Colonic mucosa (tissue), 4 donors: ENCODE measurements at regions not wholly inside any gene's neighbourhood (a gene's known extent, or its start where the extent isn't known, plus 50 kb on each side); places are given as distances from the start of the nearest gene placed in this dataset.
"Not testable (repeated sequence)": the region's sequence is repeated elsewhere in the genome, so short reads cannot be mapped to it uniquely, and the experiment has no call there.

ENCODE experiments used
- DNase-seq: peaks from one replicate; pipeline ENCODE4 v3.0.0-alpha.2; 2020
- H3K27ac ChIP-seq: fragments of 200-600 bp; one replicate; pipeline ENCODE4 v1.8.0; 2021
- H3K27me3 ChIP-seq: fragments of 200-600 bp; one replicate; pipeline ENCODE4 v1.8.0; 2021
- H3K36me3 ChIP-seq: fragments of 200-600 bp; one replicate; pipeline ENCODE4 v1.8.0; 2021
- H3K4me1 ChIP-seq: fragments of 200-600 bp; one replicate; pipeline ENCODE4 v1.8.0; 2021; ENCODE audit warnings: mild to moderate bottlenecking
- H3K4me3 ChIP-seq: fragments of 200-600 bp; one replicate; pipeline ENCODE4 v1.8.0; 2021
- H3K9ac ChIP-seq, 2 donors: one replicate each; pipeline ENCODE4 v1.7.0; 2013; ENCODE audit warnings: control low read depth in 2 of 2, low read depth in 2 of 2, low read length in 2 of 2
- H3K9me3 ChIP-seq: fragments of 200-600 bp; one replicate; pipeline ENCODE4 v1.8.0; 2021
- intact Hi-C: fragments of 100-400 bp; cut with DNase I; formaldehyde crosslinking; loops from one replicate; pipeline ENCODE4 v1.14.1; 2022
- TF ChIP-seq, protein P1 (sequence below): fragments of 200-600 bp; IDR thresholded peaks from one replicate; pipeline ENCODE4 v1.8.0; 2022; ENCODE audit warnings: antibody characterized with exemption, mild to moderate bottlenecking
- donor health status: healthy.
- donor health status: DM: no; HTN: no; CAD: no.
- donor health status: DM: no; HTN: no; CAD: no.

DNA sequence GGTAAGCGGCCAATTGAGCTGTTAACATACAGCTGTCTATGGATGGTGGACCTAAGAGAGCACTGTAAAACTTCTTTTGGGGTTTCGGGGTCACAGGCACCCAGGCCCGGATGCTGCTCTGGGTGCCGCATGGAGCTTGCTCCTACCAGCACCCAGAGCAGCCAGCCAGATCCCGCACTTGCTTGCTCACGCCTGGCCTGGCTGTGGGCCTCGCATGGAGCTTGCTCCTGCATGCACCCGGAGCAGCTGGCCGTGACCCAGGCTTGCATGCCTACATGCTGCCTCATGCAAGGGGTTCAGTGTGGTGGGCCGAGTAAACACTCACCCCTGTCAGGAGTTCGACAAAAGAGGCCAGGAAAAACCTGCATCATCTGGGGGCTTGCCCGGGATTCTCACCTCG lies 896.9 kb downstream of the SORCS1 start:
- DNase-seq = no peak
- Histone ChIP-seq H3K4me1 (no peaks in the 10 kb centered on the region), H3K27ac (no peak overlapping the region), H3K27me3 (no peaks in the 10 kb centered on the region), H3K9ac (no peak overlapping the region), H3K36me3 (no peaks in the 10 kb centered on the region), H3K4me3 (no peak overlapping the region), H3K9me3 (no peaks in the 10 kb centered on the region)
- intact Hi-C loops = no loop called here
- TF ChIP-seq, protein P1, sequence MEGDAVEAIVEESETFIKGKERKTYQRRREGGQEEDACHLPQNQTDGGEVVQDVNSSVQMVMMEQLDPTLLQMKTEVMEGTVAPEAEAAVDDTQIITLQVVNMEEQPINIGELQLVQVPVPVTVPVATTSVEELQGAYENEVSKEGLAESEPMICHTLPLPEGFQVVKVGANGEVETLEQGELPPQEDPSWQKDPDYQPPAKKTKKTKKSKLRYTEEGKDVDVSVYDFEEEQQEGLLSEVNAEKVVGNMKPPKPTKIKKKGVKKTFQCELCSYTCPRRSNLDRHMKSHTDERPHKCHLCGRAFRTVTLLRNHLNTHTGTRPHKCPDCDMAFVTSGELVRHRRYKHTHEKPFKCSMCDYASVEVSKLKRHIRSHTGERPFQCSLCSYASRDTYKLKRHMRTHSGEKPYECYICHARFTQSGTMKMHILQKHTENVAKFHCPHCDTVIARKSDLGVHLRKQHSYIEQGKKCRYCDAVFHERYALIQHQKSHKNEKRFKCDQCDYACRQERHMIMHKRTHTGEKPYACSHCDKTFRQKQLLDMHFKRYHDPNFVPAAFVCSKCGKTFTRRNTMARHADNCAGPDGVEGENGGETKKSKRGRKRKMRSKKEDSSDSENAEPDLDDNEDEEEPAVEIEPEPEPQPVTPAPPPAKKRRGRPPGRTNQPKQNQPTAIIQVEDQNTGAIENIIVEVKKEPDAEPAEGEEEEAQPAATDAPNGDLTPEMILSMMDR = no peak

DNA sequence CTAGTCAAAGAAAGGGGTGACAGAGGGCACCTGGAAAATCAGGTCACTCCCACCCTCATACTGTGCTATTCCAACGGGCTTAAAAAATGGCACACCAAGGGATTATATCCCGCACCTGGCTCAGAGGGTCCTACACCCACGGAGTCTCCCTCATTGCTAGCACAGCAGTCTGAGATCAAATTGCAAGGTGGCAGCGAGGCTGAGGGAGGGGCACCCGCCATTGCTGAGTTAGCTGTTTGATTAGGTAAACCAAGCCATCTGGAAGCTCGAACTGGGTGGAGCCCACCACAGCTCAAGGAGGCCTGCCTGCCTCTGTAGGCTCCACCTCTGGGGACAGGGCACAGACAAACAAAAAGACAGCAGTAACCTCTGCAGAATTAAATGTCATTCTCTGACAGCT lies 907.1 kb downstream of the SORCS1 start:
- not testable (repeated sequence) for H3K36me3 ChIP-seq, DNase-seq, H3K9ac ChIP-seq

DNA sequence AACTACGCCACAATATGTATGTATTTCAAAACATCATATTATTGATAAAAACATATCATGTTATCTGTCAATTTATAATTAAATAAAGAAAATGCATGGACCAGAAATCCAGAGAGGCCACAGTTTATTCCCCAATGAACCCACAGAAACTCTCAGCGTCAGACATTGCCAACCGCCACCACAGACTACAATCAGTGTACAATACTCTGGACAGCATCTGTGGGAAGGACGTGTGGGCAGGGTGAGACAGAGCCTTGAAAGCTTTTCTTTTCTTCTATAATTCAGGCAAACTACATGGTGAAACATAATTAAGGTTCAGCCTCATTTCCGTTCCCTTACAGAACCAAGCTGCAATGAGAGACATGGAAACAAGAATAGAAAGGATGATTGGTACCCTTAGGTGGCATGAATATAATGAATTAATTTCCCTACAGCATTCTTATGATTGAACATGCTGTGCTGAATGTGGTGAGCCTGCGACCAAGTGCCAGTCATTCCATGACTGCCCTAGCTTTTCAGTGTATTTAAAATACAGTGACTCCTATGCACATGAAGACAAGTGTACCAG lies 909.3 kb downstream of the SORCS1 start:
- no peak overlapping the region for H3K27ac ChIP-seq
- H3K27me3 ChIP-seq = no peaks in the 10 kb centered on the region
- no peak for DNase-seq
- intact Hi-C loops = no loop called here
- no peak overlapping the region for H3K4me3 ChIP-seq
- no peaks in the 10 kb centered on the region for H3K4me1 ChIP-seq
- H3K9me3 ChIP-seq = no peaks in the 10 kb centered on the region
- TF ChIP-seq, protein P1 = no peak
- H3K9ac ChIP-seq = no peak overlapping the region
- no peaks in the 10 kb centered on the region for H3K36me3 ChIP-seq

More for the DNA sequence above, 907.1 kb downstream of the SORCS1 start:
- H3K4me1 ChIP-seq, H3K27me3 ChIP-seq, H3K9me3 ChIP-seq, intact Hi-C loops, H3K27ac ChIP-seq, H3K4me3 ChIP-seq: not testable (repeated sequence)

DNA sequence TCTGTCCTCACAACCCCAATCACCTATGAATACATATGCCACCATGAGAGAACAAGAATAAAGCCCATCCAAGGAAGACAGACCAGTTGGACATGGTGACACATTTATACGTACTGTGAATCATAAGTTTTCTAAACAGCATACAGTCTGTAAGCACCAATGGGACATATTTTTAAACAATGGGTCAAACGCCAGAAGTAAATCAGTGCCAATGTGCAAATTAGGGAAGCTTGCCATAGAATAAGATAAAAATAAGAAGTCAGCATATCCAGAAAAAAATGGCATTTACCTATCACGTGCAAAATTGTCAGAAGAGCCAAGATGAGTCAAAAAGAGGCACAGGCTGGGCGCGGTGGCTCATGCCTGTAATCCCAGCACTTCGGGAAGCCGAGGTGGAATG lies 910.4 kb downstream of the SORCS1 start:
- intact Hi-C loops = no loop called here
- Histone ChIP-seq H3K27ac (no peak overlapping the region), H3K9me3 (no peaks in the 10 kb centered on the region), H3K27me3 (no peaks in the 10 kb centered on the region), H3K9ac (no peak overlapping the region), H3K4me1 (no peaks in the 10 kb centered on the region), H3K36me3 (no peaks in the 10 kb centered on the region), H3K4me3 (no peak overlapping the region)
- DNase-seq = no peak
- TF ChIP-seq, protein P1 = no peak

DNA sequence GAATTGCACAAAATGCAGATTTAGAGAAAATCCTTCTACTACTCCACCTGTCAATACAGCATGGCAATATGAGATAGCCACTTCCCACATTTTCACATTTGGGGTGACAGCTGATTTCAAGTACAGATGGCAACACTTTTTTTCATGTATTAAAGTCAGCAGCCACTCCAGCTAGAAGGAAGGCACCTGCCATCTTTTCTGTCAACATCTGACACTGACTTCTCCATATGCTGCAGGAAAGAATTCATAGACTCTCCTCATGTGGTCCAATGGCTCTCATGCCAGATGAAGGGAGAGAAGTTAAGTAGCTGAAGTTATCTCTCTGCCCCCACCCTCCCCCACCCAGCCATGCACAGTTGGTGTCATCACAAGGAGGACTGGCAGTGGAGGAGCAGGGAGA lies 912.0 kb downstream of the SORCS1 start:
- intact Hi-C loops = no loop called here
- Histone ChIP-seq H3K4me3 (no peak overlapping the region), H3K36me3 (no peaks in the 10 kb centered on the region), H3K27me3 (no peaks in the 10 kb centered on the region), H3K9me3 (no peaks in the 10 kb centered on the region), H3K27ac (no peak overlapping the region), H3K9ac (no peak overlapping the region), H3K4me1 (no peaks in the 10 kb centered on the region)
- TF ChIP-seq, protein P1 = no peak
- DNase-seq = no peak

DNA sequence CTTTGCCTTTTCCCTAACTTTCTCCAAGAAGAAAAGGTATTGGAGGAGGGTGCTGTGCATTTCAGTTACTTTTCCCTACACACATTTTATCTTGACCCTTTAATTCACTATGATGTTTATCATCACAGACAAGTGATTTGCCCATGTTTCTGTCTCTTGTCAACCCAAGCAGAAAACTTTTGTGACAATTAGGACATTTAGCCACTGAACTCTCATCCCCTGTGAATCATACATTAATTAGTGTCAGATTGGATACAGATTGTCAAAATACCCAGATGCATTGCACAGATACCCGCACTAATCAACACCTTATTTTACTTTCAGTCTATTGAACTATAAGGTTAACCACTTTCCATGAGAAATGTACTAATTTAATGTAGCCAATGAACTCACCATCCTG lies 912.9 kb downstream of the SORCS1 start:
- DNase-seq = no peak
- Histone ChIP-seq H3K9ac (no peak overlapping the region), H3K4me3 (no peak overlapping the region), H3K9me3 (no peaks in the 10 kb centered on the region), H3K36me3 (no peaks in the 10 kb centered on the region), H3K27ac (no peak overlapping the region), H3K27me3 (no peaks in the 10 kb centered on the region), H3K4me1 (no peaks in the 10 kb centered on the region)
- TF ChIP-seq, protein P1 = no peak
- intact Hi-C loops = no loop called here
